NCI-H748 (cell line): ENCODE measurements at regions not wholly inside any gene's neighbourhood (a gene's known extent, or its start where the extent isn't known, plus 50 kb on each side); places are given as distances from the start of the nearest gene placed in this dataset.

ENCODE experiments used
- DNase-seq: peaks from one replicate; lab custom pipeline; 2025; ENCODE audit not compliant: unreplicated experiment; lab: John Stamatoyannopoulos, UW

DNA sequence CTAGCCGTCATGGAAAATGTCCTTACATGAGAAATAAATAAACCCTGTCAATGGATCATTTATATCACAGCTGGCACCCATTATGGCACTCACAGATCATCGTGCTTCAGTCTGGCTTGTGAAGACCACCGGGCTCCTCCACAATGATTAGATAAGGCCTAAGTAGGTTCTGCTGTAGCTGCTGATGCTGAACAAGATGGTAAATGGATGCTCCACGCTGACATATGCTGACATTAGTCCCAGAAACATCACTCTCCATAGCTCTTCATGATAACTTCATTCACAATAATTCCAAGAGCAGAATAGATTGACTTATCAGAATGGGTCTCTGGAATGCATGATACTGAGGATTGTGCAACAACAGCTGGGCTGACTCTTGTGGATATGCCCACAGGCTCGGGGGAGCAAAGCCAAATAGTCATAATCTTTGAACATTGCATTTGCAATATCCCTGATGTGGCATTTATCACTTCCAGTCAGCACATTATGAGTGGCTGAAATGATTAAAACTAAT lies 63.8 kb upstream of the RXFP2 start:
- DNase-seq, result no peak

DNA sequence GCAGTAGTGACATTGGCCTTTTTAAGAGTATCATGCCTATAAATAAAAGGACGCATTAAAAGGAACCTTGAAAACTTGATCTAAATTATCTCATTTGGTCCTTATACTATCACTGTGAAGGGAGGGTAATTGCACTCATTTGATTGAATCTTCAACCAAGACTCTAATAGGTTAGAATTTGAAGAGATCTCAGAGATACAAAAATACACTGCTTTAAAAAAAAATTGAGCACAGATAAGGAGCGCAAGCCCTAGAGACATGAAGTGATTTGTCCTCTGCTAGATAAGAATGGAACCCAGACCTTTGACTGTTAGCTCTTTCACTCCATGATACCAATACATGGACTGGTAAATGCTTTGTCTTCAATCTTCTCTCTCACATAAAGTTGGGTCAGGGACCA lies 58.2 kb upstream of the RXFP2 start:
- DNase-seq, result no peak

DNA sequence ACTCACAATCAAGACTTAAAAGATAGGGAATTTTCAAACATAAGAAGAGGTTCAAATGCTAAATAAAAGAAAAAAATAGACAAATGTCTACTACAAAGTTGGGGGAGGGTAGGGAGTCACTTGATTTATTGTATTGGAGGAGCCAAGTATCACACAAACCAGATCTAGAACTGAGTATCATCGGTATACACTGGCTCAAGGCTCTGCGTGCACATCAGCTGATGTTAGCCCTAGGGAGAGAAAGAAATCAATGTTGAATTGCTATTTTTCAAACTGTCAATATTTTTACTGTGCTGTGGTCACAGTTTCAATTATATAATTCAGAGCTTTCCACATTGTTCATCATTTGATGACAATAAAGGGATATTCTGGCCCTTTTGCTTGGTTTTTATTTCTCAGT lies 54.9 kb upstream of the RXFP2 start:
- DNase-seq, result no peak

DNA sequence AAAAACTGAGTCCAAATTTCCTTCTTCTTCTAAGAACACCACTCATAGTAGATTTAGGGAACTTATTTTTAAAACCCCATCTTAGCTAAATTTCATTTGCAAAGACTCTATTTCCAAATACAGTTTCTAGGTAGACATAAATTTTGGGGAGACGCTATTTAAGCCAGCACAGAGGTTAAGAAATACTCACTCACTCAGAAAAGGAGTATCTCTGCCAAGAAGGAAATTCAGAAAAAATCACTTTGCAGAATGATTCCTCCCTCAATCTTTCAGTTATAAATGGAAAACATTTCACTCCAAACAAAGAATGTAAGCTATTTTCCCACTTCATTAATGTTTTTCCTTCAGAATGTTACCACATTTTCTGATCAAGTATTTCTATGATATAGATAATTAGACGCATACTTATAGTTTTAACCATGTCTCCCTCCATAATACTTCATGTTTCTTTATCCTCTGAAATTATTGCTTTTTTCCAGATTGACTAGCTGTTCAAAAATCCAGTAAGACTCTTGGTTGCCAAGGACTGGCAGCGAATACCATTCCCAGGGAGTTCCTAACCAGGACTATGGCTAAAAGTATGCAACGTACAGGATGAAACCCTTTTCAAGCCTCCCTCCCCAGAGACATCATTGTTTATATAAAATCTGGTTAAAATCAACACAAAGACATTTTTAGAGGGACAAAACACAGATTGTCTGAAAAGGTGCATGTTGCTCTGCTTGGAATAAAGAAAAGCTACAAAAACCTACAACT lies 52.5 kb upstream of the RXFP2 start:
- no peak for DNase-seq
